ENCODE measurements at regions not wholly inside any gene's neighbourhood (a gene's known extent, or its start where the extent isn't known, plus 50 kb on each side); places are given as distances from the start of the nearest gene placed in this dataset.

GRCh38 chr1:17877316-17877715, 122.2 kb downstream of the ACTL8 start:
- no peak for DNase-seq

- DNase-seq = no peak
Observed at GRCh38 chr1:17877896-17878295, 122.8 kb downstream of the ACTL8 start.

GRCh38 chr1:17878837-17879236, 123.7 kb downstream of the ACTL8 start:
- peak; percentile 30 for DNase-seq

- DNase-seq = no peak
Observed at GRCh38 chr1:17880449-17880848, 125.3 kb downstream of the ACTL8 start.

- DNase-seq = no peak
Observed at GRCh38 chr1:17881761-17882160, 126.6 kb downstream of the ACTL8 start.

- DNase-seq = no peak
Observed at GRCh38 chr1:17883136-17883535, 128.0 kb downstream of the ACTL8 start.

- DNase-seq = no peak
Observed at GRCh38 chr1:17883662-17884395, 128.7 kb downstream of the ACTL8 start.

GRCh38 chr1:17885663-17886320, 130.7 kb downstream of the ACTL8 start:
- DNase-seq = no peak

GRCh38 chr1:17886386-17886785, 131.3 kb downstream of the ACTL8 start:
- no peak for DNase-seq

- DNase-seq = no peak
Observed at GRCh38 chr1:17886838-17887441, 131.8 kb downstream of the ACTL8 start.

- DNase-seq = no peak
Observed at GRCh38 chr1:17887661-17888371, 132.7 kb downstream of the ACTL8 start.

- DNase-seq = no peak
Observed at GRCh38 chr1:17890056-17890814, 135.1 kb downstream of the ACTL8 start.

- DNase-seq = no peak
Observed at GRCh38 chr1:17890815-17891191, 135.7 kb downstream of the ACTL8 start.

- DNase-seq = no peak
Observed at GRCh38 chr1:17891205-17892110, 136.3 kb downstream of the ACTL8 start.

GRCh38 chr1:17892225-17892624, 137.1 kb downstream of the ACTL8 start:
- no peak for DNase-seq

GRCh38 chr1:17892851-17893250, 137.7 kb downstream of the ACTL8 start:
- no peak for DNase-seq

- no peak for DNase-seq
Observed at GRCh38 chr1:17893891-17894631, 138.9 kb downstream of the ACTL8 start.

- no peak for DNase-seq
Observed at GRCh38 chr1:17895401-17895800, 140.3 kb downstream of the ACTL8 start.

GRCh38 chr1:17895986-17896385, 140.9 kb downstream of the ACTL8 start:
- DNase-seq = no peak

GRCh38 chr1:17903386-17903785, 148.3 kb downstream of the ACTL8 start:
- no peak for DNase-seq

- DNase-seq = no peak
Observed at GRCh38 chr1:17904290-17904689, 149.2 kb downstream of the ACTL8 start.

All from T1000 (cell line).